Stimulated activated naive CD4-positive, alpha-beta T cell (primary cell): ENCODE measurements at regions not wholly inside any gene's neighbourhood (a gene's known extent, or its start where the extent isn't known, plus 50 kb on each side); places are given as distances from the start of the nearest gene placed in this dataset.

Source experiments
- DNase-seq, 6 experiments: peaks; one replicate each; lab custom pipeline; 2025; lab: John Stamatoyannopoulos, UW

DNA sequence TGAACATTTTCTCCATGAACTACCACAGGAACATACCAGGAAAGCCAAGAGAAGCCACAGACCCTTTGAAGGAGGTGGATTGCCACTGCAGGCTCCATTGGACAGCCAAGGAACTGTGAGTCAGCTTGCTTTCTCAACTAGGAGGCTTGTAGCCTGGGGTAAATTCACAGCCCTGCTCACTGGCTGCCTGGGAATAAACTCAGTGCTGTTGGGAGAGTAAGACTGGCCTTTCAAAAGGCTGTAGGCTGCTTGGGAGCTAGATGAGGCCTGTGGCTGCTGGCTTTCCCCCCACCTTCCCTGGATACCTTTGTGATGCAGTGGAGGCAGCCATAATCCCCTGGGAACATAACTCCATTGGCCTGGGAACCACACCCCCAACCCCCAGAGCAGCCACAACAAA is 223.5 kb upstream of the RBMS3 start:
- DNase-seq: no peak

GRCh38 chr3:29064085-29064484 is 216.8 kb upstream of the RBMS3 start:
- DNase-seq: no peak

DNA sequence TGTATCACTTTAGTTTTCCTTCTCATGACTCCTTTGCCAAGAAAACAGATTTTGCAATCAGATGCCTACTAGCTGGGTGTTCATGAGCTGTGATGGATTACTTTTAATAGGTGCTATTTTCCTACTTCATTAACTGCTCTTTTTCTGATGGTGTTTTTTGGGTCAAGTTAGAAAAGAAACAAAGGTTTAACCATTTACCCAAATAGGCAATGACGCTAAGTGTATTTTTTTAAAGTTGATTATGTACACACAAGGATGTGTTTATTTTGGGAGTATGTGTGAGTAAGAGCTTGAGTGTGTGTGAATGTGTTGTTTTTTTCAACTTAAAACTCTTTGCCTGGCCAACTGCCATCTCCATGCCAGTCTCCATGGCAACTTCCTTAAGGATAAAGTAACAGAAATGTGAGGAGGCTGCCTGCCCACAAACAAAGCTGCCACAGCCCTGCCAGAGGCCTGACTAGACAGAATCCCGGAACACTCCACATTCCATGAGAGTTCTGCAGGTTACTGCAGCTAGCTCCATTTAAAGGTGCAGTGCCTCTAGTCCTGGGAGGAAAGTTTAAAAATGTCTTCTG is 215.6 kb upstream of the RBMS3 start:
- DNase-seq: no peak

- no peak for DNase-seq
Observed at GRCh38 chr3:29067007-29067406, 213.9 kb upstream of the RBMS3 start.

DNA sequence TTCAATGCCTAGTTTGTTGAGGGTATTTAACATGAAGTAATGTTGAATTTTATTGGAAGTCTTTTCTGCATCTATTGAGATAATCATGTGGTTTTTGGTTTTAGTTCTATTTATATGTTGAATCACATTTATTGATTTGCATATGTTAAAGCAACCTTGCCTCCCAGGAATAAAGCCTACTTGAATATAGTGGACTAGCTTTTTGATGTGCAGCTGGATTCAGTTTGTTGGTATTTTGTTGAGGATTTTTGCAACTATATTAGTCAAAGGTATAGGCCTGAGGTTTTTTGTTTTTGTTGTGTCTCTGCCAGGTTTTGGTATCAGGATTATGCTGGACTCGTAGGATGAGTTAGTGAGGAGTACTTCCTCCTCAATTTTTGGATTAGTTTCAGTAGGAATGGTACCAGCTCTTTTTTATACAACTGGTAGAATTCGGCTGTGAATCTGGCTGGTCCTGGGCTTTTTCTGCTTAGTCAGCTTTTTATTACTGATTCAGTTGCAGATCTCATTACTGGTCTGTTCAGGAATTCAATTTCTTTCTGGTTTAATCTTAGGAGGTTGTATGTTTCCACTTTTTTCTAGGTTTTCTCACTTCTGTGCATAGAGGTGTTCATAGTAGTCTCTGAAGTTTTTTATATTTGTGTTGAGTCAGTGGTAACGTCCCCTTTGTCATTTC is 209.8 kb upstream of the RBMS3 start:
- no peak for DNase-seq

DNA sequence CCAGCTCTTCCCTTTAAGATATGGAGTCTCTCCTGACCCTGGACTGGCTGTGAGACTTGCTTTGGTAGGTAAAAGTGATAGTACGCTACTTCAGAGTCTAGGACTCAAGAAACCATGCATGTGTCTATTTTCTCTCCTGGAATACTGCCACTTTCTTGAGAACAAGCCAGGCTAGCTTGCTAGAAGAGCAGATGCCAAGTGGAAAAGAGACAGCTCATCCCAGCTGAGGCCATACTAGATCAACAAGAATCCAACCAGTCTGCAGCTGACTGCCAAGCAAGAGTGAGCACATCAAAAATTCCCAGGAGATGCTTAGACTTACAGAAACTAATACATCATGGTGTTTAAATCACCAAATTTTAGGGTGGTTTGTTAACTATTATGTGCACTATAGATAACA is 208.3 kb upstream of the RBMS3 start:
- no peak for DNase-seq

DNA sequence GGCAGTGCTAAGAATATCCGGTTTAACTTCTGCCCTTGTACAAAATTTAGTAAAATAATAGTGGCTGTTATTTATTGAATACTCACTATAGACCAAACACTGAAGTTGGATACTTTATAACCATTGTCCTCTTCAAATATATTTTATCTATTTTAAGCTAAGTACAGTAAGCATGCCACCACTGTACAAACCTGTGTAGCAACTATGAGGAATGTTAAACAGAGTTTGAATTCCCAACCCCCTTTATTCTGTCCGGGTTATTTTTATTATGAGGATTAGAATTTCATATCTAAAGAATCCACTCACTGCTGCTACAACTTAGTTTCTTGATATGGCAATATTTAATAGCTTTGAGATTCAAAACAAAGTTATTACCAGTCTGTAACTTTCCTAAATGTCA is 203.5 kb upstream of the RBMS3 start:
- no peak for DNase-seq

GRCh38 chr3:29079358-29079757 is 201.5 kb upstream of the RBMS3 start:
- DNase-seq: no peak

GRCh38 chr3:29080967-29081366 is 199.9 kb upstream of the RBMS3 start:
- DNase-seq: no peak

GRCh38 chr3:29083081-29083480 is 197.8 kb upstream of the RBMS3 start:
- DNase-seq: no peak

DNA sequence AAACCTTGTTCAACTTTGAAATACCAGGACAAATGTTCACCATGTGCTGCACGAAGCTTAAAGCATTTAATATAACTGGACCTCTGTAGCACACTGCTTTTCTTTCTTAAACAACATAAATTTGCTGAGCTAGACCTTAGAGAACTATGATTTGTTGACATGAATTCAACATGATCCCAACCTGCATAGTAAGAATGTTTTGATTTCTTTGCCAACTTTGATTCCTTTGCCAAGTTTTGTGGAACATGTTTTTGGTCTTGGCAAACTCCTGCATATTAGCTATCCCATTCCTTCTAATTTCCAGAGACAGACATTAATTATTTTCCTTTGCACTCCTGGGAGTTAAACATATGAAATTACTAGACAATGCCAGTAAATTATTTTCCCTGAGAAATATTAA is 197.2 kb upstream of the RBMS3 start:
- DNase-seq: no peak

DNA sequence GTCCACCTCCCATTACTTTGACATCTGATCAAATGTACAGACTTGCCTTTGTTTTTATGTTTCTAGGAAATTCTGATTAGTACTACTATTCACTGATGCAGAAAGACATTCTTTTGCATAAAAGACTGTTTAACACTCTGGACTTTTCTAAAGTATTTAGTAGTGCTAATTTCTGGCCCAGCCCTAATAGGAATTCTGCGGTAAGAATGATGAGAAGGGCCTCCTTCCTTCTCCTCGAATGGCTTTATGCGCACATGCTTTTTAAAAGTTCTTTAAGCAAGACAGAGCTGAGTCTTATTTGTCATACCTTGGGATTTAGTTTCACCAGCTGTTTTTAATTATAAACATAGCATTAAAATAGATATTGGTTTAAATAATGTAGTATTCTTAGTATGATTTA is 192.3 kb upstream of the RBMS3 start:
- DNase-seq: no peak

GRCh38 chr3:29090912-29091597 is 189.8 kb upstream of the RBMS3 start:
- no peak for DNase-seq

- no peak for DNase-seq
Observed at GRCh38 chr3:29091599-29092189, 189.2 kb upstream of the RBMS3 start.

DNA sequence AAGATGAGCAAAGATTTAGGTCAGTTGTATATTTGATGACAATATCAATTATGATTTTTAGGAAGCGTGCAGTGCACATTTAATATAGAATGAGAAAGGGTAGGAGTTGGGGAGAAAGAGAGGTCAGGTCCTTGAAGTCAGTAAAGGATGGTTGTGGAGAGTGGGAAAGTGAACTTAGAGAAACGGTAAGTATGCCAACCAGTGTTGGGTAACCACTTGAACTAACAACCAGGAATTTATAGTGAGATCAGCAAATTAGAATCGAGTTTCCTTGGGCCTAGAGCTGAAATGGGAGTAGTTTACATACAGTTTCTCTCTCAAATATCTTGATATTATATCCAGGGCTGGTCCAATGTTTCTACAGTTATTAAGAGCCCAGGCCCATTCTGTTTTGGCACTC is 188.5 kb upstream of the RBMS3 start:
- DNase-seq: no peak

DNA sequence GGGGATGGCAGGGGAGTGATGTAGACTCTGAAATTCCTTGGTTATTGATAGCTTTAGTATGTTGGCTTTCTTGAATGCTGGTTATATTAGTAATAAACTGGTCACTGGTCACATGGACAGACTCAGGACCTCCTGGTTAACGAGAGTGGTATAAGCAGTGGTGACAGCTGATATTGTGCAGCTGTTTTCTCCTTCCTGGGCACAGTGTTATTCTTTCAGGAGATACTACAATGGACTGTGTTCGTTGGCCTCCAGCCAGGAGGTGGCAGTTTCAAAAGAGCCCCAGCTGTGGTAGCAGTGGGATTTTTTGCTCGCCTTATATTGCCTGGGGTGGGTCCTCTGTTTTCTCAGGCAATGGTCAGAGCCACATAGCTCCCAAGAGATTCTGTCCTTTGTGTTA is 181.6 kb upstream of the RBMS3 start:
- DNase-seq: no peak

DNA sequence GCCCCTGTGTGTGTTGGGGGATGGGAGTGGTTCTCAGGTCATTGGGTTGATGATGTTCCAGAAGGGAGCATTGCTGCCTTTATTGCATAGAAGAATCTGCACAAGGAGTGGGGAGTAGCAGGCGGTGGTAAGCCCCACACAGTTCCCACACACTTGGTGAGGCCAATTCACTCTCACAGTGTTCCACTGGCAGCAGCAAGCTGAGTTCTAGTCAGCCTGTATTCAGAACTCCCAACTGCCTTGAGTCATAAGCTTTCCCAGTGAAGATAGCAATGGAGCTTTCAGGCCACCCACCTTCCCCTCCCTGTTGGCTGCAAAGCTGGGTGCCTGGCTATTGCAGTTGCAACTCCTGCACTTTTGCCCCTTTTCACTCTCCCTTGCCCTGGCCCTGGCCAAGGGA is 181.1 kb upstream of the RBMS3 start:
- DNase-seq: no peak

DNA sequence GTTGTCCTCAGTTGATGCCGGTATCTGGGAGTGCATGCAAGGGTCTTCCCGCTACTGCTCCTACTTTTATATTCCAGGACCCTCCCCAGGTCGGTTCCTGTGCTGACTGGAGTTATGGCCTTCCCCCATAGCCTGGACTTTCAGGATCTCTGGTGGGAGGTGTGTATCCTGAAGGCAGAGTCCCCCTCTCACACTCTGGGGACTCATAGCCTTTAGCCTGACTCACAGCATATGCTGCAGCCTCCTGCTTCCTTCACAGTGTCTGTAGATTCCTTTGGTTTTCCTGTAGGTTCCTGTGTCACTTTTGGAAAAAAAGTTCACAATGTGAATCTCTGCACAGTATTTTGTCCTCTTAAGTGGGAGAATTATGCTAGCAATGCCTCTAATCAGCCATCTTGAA is 180.6 kb upstream of the RBMS3 start:
- no peak for DNase-seq

DNA sequence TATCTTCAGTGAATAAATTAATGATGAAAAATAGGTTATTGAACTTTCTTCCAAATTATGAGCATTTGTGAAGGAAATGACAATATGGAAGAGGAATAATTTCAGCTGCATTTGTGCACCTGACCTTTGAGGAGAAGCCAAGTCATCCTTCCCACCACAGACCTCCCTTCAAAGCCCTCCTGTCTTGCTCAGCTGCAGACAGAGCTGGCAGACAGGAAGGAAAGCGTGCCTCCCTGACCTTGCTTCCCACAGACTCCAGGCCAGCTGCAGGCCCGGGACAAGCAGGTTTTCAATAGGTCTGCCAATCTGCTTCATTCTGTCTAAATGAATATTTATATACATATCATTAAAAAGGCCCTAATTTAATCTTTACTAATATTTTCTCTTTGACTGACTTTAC is 152.9 kb upstream of the RBMS3 start:
- no peak for DNase-seq

DNA sequence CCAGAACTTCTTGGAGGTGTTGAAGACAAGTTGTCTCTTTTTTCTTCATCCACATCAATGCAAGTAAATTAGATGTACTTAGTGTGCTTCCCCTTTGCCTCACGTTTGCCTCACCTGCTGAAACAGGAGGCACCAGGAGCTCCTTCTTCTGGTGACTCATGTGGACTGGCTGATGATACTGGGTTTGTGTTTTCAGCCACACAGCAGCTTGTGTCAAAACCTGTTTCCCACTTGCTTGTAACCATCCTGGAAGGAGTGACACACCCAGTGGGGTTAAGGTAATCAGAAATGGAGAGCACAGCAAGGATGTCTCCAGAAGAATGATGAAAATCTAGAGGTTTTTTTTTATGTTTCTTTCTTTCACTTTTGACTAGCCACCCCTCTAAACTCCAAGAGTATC is 143.3 kb upstream of the RBMS3 start:
- no peak for DNase-seq

GRCh38 chr3:29138171-29138570 is 142.7 kb upstream of the RBMS3 start:
- no peak for DNase-seq

DNA sequence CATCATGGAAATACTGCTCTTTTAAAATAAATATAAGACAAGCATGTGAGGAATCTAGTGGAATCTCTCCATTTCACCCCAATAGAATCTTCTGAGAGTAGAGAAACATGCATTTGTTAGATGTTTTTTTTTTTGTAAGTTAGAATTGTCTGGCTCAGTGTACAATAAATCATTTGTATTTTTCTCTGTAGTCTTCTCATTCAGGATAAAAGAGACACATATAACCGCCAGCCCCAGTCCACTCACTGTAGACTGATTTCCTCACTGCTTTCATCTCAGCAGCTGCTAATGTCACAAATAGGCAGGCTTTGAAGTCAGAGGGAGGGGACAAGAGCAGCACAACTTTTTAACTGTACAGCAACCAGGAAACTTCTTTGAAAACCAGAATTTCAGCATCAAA is 140.2 kb upstream of the RBMS3 start:
- DNase-seq: peak in 1 of 6 experiments; percentile 4

DNA sequence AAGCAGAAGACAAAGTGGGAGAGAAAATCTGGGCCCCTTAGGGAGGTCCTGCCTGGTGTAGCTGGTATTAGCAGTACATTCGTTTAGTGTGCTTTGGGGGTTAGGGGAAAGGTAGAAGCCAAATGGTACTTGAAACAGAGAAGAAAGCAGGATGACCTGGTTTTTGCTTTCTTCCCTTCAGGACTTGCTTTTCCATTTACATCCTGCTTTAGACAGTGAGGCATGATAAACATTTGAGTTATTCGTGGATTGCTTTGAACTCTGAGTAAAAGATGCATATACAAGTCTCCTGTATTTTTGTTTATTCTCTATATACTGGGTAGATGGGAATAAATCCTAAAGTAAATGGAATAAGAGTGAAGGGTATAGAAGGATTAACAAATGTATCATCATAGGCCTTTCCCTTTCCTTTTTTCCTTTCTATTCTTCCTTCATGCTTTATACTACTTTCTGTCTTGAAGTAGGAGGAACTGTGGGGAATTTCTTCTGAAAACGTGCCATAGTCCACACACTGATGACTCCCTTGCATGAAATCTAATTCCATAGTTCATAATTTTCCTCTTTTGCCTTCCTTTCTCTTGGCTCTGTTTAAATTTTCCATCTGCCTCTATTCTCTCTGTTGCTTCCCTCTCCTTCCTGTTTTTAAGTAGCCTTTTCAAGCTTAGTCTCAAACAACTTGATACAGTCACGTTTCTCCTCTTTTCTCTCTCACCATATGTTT is 139.5 kb upstream of the RBMS3 start:
- DNase-seq: no peak
